DOHH2 (cell line): ENCODE measurements at regions not wholly inside any gene's neighbourhood (a gene's known extent, or its start where the extent isn't known, plus 50 kb on each side); places are given as distances from the start of the nearest gene placed in this dataset.

Source experiments
- CTCF ChIP-seq: fragments of 200-600 bp; sonication (generic); IDR thresholded peaks from one replicate; pipeline ENCODE4 v1.5.1; 2014; ENCODE audit warnings: antibody characterized with exemption, mild to moderate bottlenecking, low read depth, low read length; ENCODE audit not compliant: poor library complexity, severe bottlenecking
- EZH2phosphoT487 ChIP-seq: fragments of 200-600 bp; sonication (generic); IDR thresholded peaks from 2 replicates; pipeline ENCODE4 v1.6.1; 2017; ENCODE audit warnings: borderline replicate concordance, mild to moderate bottlenecking, antibody characterized with exemption, low read length, moderate library complexity, mixed read lengths

GRCh38 chr2:143953451-143954030 lies 566.4 kb downstream of the ZEB2 start:
- TF ChIP-seq CTCF = no peak
- TF ChIP-seq EZH2phosphoT487 = no peak
